GM18861 (cell line): ENCODE measurements at regions not wholly inside any gene's neighbourhood (a gene's known extent, or its start where the extent isn't known, plus 50 kb on each side); places are given as distances from the start of the nearest gene placed in this dataset.

Experiments used
- ATAC-seq: cut with Tn5 transposase; IDR thresholded peaks from one replicate; pipeline ENCODE4 v1.9.1; 2021; ENCODE audit not compliant: unreplicated experiment

- ATAC-seq = no peak
Observed at GRCh38 chr11:31959716-31960115, 131.2 kb upstream of the RCN1 start.

DNA sequence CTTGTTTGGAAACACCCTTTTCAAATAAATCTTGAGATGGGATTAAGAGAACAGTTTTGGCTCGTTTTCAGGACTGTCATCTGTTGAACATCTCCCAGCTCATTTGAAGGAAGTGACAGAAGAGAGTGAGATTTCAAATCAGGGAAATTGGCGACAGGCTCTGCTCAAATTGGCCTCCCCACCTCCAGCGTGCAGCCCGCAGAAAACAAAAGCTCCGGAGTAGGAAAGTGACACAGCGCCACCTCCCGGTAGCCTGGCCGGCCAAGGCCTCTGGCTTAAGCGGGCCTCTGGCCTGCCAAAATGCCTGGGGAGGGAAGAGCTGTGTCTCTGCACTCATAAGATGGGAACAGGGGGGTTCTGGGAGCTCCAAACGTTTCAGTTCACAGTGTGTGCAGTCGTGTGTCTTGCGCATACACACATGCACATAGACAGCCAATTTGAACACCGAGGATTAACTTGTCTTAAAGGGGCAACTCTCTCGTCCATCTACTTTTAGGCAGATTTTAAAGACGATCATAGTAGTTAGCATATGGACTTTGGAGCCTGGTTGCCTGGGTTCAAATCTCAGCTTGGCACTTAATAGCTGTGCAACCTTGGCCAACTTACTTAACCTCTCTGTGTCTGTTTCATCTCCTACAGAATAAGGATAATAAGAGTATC is 132.7 kb upstream of the RCN1 start:
- ATAC-seq = peak; percentile 69

GRCh38 chr11:31957674-31958073 is 133.2 kb upstream of the RCN1 start:
- ATAC-seq = no peak

DNA sequence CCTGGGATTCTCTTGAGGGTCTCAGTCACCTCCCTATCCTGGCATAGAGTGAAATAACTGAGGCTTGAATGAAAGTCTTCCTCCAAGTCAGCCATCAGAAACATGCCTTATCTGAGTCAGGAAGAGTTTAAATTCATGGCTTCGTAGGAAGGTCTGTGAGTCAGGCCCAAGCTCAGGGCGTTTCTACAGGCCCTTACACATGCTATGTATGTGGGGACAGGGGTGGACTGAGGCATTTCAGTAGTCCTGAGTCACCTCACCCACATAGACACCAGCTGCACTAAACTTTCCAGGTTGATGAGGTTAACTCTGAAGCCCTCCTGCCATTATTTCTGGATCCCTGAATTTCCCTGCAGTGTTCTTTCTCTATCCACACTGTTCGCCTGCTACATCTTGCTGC is 134.6 kb upstream of the RCN1 start:
- no peak for ATAC-seq

- no peak for ATAC-seq
Observed at GRCh38 chr11:31955838-31956237, 135.0 kb upstream of the RCN1 start.

DNA sequence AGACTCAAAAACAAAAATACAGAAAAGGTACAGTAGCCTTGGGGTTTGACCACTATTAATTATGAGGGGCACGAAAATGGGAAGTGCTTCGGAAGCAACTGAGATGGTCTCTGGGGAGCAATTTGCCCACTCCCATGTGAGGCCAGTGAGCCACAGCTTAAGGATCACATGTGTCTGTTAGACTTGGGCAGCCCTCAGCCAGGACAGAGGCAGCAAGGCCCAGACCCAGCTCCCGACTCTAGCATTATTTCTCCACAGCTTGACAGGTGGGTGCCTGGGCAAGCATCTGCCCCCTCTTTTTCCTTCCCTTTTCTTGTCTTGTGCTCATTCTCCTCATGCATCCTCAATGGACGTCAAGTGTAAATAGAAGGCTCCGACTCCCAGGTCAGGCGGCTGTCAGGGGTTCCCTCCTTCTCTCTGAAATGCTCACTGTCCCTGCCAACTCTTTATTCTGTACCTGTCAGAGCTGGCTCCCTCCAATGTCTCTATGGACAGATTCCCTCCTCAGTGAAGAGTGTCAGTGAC is 137.0 kb upstream of the RCN1 start:
- no peak for ATAC-seq

- ATAC-seq = peak; percentile 80
Observed at GRCh38 chr11:31949733-31950200, 138.6 kb upstream of the PAX6 start.

- no peak for ATAC-seq
Observed at GRCh38 chr11:31947051-31947450, 135.9 kb upstream of the PAX6 start.

GRCh38 chr11:31943056-31943780 is 132.1 kb upstream of the PAX6 start:
- peak; percentile 93 for ATAC-seq

DNA sequence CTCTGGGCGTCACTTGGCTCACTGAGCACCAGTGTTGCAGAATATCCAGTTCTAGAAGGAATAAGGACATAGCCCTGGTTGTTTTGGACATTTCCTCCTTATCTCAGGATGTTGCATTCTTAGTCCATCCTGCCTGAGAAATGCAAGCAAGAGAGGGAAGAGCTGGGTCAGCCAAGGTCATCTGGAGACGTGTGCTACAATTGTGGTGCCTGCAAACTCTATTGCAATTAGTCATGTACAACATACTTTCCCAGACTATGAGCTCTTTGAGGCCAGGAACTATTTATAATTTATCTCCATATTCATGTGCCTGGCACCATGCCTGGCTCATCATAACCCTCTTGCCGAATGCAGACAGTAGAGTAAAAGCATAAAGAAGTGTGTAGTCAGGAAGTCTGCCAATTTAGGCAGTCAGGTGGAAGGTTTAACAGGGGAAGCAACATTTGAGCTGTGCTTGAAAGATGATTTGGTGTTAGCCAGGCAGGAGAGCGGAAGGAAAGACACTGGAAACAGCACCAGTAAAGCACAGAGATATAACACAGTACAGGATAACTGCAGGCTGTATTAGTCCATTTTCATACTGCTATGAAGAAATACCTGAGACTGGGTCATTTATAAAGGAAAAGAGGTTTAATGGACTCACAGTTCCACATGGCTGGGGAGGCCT is 129.4 kb upstream of the PAX6 start:
- ATAC-seq = no peak

- no peak for ATAC-seq
Observed at GRCh38 chr11:31939004-31939403, 127.9 kb upstream of the PAX6 start.

- ATAC-seq = no peak
Observed at GRCh38 chr11:31936312-31936711, 125.2 kb upstream of the PAX6 start.

GRCh38 chr11:31932879-31933278 is 121.8 kb upstream of the PAX6 start:
- ATAC-seq = no peak

GRCh38 chr11:31927982-31928381 is 116.9 kb upstream of the PAX6 start:
- ATAC-seq = no peak

DNA sequence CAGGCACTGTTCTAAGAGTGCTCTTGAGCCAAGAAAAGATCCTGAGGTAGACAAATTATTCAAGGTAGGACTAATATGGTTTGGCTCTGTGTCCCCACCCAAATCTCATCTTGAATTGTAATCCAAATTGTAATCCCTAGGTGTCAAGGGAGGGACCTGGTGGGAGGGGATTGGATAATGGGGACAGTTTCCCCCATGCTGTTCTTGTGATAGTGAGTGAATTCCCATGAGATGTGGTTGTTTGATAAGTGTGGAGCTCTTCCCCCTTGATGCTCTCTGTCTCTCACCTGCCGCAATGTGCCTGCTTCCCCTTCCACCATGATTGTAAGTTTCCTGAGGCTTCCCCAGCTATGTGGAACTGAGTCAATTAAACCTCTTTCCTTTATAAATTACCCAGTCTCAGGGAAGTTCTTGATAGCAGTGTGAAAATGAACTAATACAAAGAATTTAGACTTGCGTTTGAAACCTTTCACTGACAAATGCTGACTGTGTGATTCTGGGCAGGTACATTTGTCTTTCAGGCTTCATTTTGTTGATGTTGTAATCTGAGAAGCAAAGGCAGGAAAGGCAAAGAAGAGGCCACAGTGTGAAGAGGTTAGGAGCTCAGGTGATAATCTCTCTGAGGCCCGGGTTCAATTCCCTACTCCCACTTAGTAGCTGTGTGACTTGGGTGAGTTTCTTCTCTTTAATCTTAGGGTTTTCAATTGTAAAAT is 115.8 kb upstream of the PAX6 start:
- no peak for ATAC-seq

- ATAC-seq = no peak
Observed at GRCh38 chr11:31926106-31926505, 115.0 kb upstream of the PAX6 start.

DNA sequence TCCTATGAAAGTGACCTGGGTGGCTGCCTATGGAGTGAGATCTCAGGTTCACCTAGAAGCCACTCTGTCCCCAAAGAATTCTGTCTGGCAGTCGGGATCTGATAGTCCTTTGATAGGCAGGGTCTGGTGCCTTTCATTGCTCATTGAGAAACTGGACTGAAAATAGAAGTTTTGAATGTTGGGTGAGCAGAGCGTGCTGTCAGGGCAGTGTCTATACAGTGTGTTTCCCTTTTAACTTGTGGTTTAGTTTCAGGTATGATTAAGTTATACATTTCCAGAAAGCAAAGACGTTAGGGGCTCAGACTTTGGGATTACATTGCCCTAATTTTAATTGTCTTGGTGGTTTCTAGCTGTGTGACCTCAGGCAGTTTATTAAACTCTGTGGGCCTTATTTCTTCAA is 111.3 kb upstream of the PAX6 start:
- ATAC-seq = peak; percentile 57

DNA sequence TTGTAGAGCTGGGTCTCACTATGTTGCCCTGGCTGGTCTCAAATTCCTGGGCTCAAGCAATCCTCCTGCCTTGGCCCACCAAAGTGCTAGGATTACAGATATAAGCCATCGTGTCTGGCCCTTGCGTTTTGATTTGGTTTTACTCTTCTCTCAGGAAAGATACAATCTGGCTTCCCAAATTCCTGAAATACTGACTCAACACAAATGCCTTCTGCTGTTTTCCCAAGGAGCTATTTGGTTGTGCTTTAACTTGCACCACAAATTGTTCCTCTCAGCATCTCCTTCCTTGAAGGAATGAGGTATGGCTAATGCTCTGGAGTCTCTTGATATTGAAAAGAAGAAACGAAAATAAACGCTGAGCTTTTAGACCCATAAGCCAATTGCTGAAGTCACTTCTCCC is 110.0 kb upstream of the PAX6 start:
- ATAC-seq = no peak

DNA sequence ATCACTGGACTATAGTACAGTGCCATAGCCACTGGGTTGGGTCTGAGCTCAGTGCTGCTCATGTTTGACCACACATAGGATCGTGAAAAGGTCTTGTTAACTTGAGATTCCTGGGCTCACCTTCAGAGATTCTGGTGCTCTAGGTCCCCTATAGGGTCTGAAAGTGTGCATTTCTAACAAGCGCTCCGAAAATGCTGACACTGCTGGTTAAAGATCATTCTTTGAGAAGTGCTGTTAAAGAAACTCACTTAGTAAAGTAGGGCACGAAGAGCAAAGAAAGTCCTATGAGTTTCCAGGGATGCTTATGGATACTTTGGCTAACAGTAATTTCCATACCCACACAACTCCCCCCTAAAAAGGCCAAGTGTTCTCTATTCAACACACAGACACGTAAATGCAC is 108.1 kb upstream of the PAX6 start:
- ATAC-seq = no peak

GRCh38 chr11:31915867-31916266 is 104.7 kb upstream of the PAX6 start:
- no peak for ATAC-seq

- peak; percentile 92 for ATAC-seq
Observed at GRCh38 chr11:31913985-31914384, 102.9 kb upstream of the PAX6 start.
